GM20431 (cell line): ENCODE measurements at regions not wholly inside any gene's neighbourhood (a gene's known extent, or its start where the extent isn't known, plus 50 kb on each side); places are given as distances from the start of the nearest gene placed in this dataset.

Source experiments
- in situ Hi-C: fragments of 300-500 bp; cut with MseI, MboI; formaldehyde crosslinking; loops from one replicate; pipeline ENCODE4 v1.15.0; 2020; ENCODE audit warnings: low sequenced_read_pairs; ENCODE audit not compliant: unreplicated experiment

DNA sequence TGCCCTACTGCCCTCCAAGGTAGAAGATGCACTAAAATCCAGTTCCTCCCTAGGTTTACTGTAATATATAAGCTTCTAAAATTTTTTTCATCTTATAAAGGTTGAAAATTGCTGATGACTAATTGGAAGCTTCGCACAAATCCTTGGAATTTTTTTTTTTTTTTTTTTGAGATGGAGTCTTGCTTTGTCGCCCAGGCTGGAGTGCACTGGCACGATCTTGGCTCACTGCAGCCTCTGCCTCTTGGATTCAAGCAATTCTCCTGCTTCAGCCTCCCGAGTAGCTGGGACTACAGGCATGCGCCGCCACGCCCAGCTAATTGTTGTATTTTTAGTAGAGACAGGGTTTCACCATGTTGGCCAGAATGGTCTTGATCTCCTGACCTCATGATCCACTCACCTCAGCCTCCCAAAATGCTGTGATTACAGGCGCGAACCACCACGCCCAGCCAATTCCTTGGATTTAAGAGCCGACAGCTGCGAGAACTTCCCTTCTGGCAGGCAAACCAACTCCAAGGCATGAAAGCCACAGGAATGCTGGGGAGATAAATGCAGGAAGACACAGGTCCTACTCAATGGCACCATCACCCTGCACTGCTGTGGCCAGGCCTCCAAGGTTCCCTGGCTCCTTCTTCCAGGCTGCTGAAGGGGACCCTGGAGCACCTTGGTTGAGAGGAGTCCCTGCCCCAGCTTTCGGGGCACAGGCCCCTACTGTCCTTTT is 98.9 kb upstream of the CHD2 start:
- in situ Hi-C loops: loop anchor here (10.0 kb wide), 1 partner anchor 114 kb away; no protein-coding TSS in a partner anchor

DNA sequence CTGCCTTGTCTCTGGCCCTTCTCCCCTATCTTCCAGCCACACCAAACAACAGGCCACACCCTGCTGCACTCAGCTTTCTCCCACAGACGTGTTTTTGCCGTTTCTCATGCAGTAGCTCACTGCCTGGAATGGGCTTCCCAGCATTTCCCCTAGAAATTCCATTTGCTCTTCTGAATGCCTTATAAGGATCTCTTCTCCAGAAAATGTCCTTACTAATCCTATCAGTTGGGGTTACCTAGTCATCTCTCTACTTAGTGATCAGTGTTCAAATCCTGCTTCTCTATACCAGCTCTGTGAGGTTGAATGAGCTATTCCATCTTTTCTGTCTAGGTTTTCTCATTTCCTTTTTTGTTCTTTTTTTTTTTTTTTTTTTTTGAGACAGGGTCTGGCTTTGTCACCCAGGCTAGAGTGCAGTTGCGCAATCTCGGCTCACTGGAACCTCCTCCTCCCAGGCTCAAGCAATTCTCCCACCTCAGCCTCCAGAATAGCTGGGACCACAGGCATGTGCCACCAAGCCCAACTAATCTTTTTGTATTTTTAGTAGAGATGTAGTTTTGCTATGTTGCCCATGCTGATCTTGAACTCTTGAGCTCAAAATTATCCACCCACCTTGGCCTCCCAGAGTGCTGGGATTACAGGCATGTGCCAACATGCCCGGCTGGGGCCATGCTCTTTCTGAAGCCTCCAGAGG is 98.2 kb upstream of the CHD2 start:
- in situ Hi-C loops: loop anchor here (10.0 kb wide), 1 partner anchor 113 kb away; no protein-coding TSS in a partner anchor

DNA sequence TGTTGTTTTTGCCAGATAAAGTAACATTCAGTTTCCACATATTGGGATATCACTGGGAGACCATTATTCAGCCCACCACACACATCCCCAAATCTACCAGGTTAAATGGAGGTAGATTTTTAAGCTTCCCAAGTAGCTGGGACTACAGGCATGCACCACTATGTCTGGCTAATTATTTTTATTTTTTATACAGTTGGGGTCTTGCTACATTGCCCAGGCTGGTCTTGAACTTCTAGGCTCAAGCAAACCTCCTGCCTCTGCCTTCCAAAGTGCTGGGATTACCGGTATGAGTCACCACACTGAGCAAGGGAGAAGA is 96.6 kb upstream of the CHD2 start:
- in situ Hi-C loops: loop anchor here (10.0 kb wide), 1 partner anchor 111 kb away; no protein-coding TSS in a partner anchor

DNA sequence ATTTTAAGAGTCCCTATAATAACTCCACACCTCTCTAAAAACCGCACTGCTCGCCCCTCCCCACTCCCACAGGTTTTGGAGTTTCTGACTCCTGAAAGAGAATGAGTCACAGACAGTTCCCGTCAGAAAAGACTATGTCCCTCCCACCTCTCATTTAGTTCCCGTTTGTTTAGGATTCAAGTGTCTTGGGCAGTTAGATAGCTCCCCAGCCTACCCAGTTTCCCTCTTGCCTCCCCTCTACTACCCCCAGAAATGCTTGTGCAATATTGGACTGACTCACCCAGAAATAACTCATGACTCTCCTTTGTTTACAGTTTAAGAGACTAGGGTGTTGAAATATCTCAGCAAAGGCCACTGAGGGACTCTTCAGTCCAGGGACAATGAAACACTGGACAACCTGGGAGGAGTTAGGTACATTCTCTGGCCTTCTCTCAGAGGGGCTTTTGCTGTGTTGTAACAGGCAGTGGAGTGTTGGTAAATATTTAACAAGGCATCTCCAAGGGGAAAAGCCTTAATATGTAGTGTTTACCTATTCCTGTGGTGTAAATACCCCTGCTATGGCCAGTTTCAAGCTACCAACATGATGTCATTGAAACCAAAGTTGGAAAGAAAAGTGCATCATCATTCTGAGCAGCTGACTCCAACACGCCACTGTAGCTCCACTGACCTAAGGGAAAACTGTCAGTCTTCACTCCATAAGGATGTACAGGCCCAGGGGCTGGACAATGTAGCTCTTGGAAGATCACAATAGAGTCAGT is 96.1 kb upstream of the CHD2 start:
- in situ Hi-C loops: loop anchor here (10.0 kb wide), 1 partner anchor 111 kb away; no protein-coding TSS in a partner anchor

DNA sequence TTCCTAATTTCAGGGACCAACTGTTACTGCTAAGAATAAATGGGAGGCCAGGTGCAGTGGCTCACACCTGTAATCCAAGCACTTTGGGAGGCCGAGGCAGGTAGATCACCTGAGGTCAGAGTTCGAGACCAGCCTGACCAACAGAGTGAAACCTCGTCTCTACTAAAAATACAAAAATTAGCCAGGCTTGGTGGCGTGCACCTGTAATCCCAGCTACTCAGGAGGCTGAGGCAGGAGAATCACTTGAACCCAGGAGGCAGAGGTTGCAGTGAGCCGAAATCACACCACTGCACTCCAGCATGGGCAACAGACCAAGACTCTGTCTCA is 95.6 kb upstream of the CHD2 start:
- in situ Hi-C loops: loop anchor here (10.0 kb wide), 1 partner anchor 110 kb away; no protein-coding TSS in a partner anchor

DNA sequence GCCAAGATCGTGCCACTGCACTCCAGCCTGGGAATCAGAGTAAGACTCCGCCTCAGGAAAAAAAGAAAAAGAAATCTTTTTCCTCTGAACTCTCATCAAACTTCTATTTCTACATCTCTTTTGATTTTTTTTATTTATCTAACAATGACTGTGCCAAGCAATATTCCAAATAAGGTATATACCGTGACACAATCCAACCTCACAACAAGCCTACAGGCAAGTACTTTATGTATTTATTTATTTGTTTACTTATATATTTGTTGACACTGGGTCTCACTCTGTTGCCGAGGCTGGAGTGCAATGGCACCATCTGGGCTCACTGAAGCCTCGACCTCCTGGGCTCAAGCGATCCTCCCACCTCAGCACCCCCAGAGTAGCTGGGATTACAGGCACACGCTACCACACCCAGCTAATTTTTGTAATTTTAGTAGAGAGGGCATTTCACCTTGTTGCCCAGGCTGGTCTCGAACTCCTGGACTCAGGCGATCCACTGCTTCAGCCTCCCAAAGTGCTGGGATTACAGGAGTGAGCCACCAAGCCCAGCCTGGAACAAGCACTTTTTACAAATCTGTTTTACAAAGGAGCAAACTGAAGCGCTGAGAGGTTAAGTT is 94.9 kb upstream of the CHD2 start:
- in situ Hi-C loops: loop anchor here (10.0 kb wide), 1 partner anchor 110 kb away; no protein-coding TSS in a partner anchor

DNA sequence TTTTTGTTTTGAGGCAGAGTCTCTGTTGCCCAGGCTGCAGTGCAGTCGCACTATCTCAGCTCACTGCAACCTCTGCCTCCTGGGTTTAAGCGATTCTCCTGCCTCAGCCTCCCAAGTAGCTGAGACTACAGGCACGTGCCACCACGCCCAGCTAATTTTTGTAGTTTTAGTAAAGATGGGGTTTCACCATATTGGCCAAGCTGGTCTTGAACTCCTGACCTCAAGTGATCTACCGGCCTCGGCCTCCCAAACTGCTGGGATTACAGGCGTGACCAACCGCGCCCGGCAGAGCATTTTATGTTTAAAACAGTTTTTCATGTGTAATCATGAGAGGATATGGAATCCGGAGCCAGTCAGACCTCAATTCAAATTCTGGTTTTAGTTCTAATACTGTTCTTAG is 94.0 kb upstream of the CHD2 start:
- in situ Hi-C loops: loop anchor here (10.0 kb wide), 1 partner anchor 109 kb away; no protein-coding TSS in a partner anchor

DNA sequence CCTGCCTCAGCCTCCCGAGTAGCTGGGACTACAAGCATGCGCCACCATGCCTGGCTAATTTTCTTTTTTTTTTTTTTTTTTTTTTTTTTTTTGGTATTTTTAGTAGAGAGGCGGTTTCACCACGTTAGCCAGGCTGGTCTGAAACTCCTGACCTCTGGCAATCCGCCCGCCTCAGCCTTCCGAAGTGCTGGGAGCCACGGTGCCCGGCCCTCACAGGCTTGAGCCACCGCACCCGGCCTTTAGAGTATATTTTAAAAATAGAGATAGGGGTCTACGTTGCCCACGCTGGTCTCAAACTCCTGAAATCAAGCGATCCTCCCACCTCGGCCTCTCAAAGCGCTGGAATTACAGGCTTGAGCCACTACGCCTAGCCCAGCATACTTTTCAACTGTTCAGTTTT is 93.4 kb upstream of the CHD2 start:
- in situ Hi-C loops: loop anchor here (10.0 kb wide), 1 partner anchor 108 kb away; no protein-coding TSS in a partner anchor

DNA sequence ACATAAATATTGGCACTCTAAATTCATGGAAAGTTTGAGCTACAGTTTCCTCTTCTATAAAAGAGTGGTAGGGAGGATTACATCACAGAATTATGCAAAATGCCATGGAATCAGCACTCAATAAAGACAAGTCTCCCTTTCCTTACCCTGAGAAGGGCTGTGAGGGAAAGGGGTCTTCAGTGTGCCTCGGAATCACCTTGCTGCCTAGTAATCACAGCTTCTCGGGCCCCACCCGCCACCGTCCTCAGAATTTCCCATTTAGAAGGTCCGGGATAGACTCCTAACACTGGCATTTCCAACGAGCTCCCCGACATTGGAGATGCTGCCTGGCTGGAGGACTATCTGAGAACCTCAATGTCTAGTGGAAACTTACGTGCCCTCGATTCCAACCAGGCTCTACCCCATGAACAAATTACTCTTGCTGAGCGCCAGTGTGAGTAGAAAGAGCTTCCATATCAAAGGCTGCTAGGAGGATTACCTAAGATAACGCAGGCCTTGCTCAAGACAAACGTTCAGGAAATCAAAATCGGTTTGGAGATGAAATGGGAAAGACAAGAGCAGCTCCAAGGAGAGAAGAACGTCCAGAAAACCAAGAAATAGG is 92.1 kb upstream of the CHD2 start:
- in situ Hi-C loops: loop anchor here (10.0 kb wide), 1 partner anchor 107 kb away; no protein-coding TSS in a partner anchor

DNA sequence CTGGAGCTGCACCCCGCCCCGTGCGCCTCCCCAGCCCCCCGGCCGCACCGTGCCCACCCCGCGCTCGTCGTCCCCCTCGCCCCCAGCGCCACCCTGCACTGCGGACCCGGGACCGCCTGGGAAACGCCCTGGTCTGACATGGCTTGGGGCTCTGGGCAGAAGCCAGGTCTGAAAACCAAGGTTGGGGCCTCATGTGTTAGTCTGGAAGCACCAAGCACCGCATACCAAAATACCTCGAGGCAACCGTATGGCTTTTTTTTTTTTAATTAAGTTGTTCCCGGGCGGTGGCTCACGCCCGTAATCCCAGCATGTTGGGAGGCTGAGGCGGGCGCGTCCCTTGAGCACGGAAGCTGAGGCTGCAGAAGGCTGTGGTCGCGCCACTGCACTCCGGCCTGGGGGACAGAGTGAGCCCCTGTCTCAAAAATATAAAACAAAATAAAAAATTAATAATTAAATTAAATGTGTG is 91.5 kb upstream of the CHD2 start:
- in situ Hi-C loops: loop anchor here (10.0 kb wide), 1 partner anchor 106 kb away; no protein-coding TSS in a partner anchor

DNA sequence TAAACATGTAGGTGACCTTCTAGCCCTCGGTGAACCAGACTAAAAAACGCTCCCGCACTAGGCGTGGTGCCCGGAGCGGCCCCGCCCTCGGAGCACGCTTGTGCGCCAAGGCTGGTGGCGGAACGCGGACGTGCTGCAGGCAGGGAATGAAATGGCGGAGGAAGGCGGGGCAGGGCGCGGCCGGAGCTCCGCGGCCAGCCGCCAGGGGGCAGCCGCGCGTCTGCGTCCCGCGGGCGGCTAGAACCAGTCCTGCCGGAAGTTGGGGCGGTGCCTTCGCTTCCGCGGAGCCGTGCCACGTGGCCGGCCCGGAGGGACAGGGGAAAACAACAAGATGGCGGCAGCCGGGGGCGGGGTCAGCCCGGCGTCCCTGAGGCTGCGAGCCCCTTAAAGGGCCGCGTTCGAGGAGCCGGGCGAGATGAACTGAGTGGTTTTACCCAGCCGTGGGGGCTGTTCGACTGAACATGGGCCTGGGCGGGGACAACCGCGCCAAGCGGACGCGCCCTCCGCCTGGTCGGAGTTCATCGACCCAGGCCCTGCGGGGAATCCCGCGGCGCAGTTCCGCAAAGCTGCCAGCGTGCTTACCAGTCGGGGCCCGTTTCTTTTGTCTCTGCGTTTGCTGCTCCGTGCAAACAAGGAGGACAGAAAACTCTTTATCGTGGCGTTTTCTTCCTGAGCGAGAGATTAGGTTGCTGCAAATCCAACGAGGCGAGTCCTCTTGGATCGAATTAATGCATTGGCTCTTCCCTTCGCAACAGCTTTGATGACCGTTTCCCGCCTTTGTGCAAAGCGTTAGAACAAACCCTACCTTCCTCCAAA is 90.9 kb upstream of the CHD2 start:
- in situ Hi-C loops: loop anchor here (10.0 kb wide), 1 partner anchor 106 kb away; no protein-coding TSS in a partner anchor

DNA sequence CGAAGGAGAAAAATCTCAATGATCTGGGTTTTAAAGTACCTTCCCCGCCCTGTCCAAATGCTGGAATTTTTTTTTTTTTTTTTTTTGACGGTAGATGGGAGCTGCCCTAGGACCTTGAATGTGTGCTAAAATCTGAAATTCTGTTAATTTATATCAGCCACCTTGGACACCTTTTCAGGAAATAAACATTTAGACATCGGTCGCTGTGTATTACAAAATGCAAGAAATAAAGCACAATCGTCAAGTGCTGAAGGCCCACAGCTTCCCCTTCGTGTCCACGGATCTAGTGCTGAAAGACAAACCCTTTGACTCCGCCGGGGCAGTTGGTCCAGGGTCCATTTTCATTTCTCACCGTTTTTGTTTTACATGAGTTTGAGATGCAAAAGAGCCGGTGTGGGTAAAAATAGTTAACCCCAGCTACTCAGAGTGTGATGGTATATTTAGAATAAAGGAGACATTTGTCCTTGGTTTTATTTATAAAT is 90.2 kb upstream of the CHD2 start:
- in situ Hi-C loops: loop anchor here (10.0 kb wide), 1 partner anchor 105 kb away; no protein-coding TSS in a partner anchor

DNA sequence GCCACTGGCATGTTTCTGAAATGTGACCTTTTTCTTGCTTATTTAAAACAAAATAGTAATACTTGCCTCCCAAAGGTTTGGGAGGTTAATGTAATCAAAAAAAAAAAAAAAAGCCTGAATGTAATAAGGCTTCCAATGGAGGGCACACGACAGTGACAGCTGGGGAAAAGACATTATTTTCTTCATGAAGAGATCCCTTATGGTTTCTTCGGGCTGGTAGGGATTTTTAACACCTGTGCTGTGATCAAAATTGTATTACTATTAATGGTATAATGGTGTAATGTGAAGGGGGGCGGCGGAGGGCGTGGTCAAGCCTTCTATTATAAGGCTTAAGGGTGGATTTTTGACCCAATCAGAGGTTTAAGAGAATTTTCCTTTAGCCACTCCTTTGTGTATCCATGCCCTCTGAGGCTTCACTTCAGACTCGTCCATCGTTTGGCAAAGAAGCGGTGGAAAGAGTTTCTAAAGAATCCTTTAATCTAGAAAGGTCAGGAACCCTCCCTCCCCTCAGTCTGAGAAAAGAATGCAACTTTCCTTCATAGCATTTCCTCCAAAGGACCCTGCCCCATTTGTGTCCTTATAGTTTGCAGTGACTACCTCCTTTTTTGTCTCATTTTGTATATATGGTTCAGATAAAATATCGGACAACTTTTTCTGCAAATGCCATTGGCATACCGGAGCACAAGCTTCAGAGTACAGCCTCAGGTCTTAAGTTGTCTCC is 89.5 kb upstream of the CHD2 start:
- in situ Hi-C loops: no loop called here

DNA sequence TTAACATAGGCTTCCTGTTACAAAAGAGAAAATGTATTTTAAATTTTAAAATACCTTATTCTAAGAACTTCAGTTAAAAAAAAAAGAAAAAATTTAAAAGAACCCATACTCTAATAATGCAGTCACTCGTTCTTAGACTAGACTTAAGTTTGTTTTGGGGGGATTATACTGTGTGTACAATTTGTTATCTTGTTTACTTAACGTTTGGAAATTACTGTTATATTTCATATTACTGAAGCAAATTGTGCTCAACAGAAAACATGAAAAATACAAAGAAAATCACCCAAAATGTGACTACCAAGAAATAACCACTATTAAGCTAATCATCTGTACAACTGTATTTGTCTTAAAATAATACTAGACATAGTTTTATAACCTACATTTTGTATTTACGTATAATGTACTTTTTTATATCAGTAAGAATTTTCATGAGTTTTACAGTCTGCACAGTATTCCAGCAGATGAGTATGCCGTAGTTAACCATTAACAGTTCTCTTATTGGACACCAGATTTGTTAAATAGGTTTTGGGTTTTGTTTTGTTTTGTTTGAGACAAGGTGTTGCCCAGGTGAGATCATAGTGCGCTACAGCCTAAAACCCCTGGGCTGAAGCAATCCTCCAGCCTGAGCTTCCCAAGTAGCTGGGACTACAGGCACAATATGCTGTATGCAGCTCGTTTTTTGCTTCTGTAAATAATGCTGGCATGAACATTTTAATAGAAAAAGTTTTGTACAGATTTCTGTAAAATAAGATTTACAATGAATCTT is 88.8 kb upstream of the CHD2 start:
- in situ Hi-C loops: no loop called here

DNA sequence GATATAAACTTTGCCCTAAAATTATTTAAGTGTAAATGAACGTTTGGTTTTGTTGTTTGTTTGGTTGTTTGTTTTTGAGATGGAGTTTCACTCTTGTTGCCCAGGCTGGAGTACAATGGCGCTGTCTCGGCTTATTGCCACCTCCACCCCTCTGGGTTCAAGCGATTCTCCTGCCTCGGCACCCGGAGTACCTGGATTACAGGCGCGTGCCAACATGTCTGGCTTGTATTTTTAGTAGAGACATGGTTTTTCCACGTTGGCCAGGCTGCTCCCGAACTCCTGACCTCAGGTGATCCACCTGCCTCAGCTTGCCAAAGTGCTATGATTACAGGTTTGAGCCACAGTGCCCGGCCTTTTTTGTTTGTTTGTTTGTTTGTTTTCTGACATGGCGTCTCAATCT is 87.9 kb upstream of the CHD2 start:
- in situ Hi-C loops: no loop called here

DNA sequence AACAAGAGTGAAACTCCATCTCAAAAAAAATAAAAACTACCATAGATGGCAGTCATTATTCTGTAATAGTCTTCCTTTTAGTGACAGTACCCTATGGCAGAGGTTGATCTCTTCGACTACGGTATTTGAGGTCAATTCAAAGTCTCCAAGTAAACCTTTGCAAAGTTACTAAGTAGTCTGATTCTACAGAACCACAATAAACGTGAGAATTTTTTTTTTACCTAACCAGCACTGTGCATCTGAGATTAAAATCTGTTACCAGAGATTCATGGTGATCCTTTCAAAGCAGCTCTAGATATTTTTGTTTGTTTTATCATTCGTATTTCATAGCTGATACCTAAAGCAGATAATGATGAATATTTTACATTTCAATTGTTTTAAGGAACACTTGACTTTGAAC is 86.6 kb upstream of the CHD2 start:
- in situ Hi-C loops: no loop called here

DNA sequence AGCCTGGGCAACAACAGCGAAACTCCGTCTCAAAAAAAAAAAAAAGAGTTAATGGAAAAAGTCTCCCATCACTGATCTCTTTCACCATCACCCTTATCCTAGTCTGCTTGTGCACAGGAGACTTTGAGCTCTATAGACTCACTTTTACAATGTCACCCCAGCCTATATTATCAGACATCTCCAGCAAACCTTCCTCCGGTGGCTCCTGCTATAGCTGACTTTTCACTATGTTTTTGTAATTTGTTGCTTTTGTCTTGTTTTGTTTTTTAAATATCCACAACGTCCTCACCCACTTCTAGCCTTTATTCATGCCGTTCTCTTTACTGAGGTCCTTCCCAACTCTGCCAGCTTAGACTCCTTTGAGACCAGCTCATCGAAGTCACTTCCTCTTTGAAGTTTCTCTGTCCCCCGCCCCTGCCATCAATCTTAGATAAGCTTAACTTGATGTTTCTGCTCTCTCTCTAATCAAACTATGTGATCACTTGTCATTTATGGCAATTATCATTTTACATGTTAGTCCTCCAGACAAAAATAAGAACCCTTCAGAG is 82.7 kb upstream of the CHD2 start:
- in situ Hi-C loops: no loop called here
